ENCODE measurements at regions not wholly inside any gene's neighbourhood (a gene's known extent, or its start where the extent isn't known, plus 50 kb on each side); places are given as distances from the start of the nearest gene placed in this dataset.

- no peaks in the 10 kb centered on the region for H3K4me1 ChIP-seq
- no peaks in the 10 kb centered on the region for H3K36me3 ChIP-seq
- intact Hi-C loops (cut with DNase I) = no loop called here
- H3K9ac ChIP-seq (ENCODE audit: low read depth in 2 of 2, low read length in 2 of 2) = no peak overlapping the region
- H3K27ac ChIP-seq = no peak overlapping the region
- no peak overlapping the region for H3K4me3 ChIP-seq
- no peak for DNase-seq
- no peak for TF ChIP-seq CTCF (IDR thresholded peaks at IDR 0.05)
- no peaks in the 10 kb centered on the region for H3K27me3 ChIP-seq
- H3K9me3 ChIP-seq = no peaks in the 10 kb centered on the region
Observed at GRCh38 chr17:72299100-72299499, 178.3 kb downstream of the SOX9 start.

GRCh38 chr17:72299592-72299991 is 178.8 kb downstream of the SOX9 start:
- H3K27me3 ChIP-seq = no peaks in the 10 kb centered on the region
- H3K4me1 ChIP-seq = no peaks in the 10 kb centered on the region
- intact Hi-C loops (cut with DNase I) = no loop called here
- H3K36me3 ChIP-seq = no peaks in the 10 kb centered on the region
- DNase-seq = no peak
- no peak overlapping the region for H3K27ac ChIP-seq
- no peak overlapping the region for H3K9ac ChIP-seq (ENCODE audit: low read depth in 2 of 2, low read length in 2 of 2)
- TF ChIP-seq CTCF (IDR thresholded peaks at IDR 0.05) = no peak
- H3K9me3 ChIP-seq = no peaks in the 10 kb centered on the region
- no peak overlapping the region for H3K4me3 ChIP-seq

- Histone ChIP-seq H3K4me3 (no peak overlapping the region), H3K36me3 (no peaks in the 10 kb centered on the region), H3K27ac (no peak overlapping the region), H3K27me3 (no peaks in the 10 kb centered on the region), H3K9me3 (no peaks in the 10 kb centered on the region), H3K9ac (ENCODE audit: low read depth in 2 of 2, low read length in 2 of 2) (no peak overlapping the region), H3K4me1 (no peaks in the 10 kb centered on the region)
- TF ChIP-seq CTCF (IDR thresholded peaks at IDR 0.05) = no peak
- DNase-seq = no peak
- intact Hi-C loops (cut with DNase I) = no loop called here
Observed at GRCh38 chr17:72301887-72302286, 181.1 kb downstream of the SOX9 start.

GRCh38 chr17:72302735-72303134 is 181.9 kb downstream of the SOX9 start:
- Histone ChIP-seq H3K27ac (no peak overlapping the region), H3K9ac (ENCODE audit: low read depth in 2 of 2, low read length in 2 of 2) (no peak overlapping the region), H3K4me1 (no peaks in the 10 kb centered on the region), H3K4me3 (no peak overlapping the region), H3K9me3 (no peaks in the 10 kb centered on the region), H3K36me3 (no peaks in the 10 kb centered on the region), H3K27me3 (no peaks in the 10 kb centered on the region)
- no peak for DNase-seq
- TF ChIP-seq CTCF (IDR thresholded peaks at IDR 0.05) = no peak
- intact Hi-C loops (cut with DNase I) = no loop called here

GRCh38 chr17:72303787-72304733 is 183.2 kb downstream of the SOX9 start:
- no peak for TF ChIP-seq CTCF (IDR thresholded peaks at IDR 0.05)
- H3K36me3 ChIP-seq = no peaks in the 10 kb centered on the region

More at GRCh38 chr17:72303787-72304733, 183.2 kb downstream of the SOX9 start:
- Histone ChIP-seq H3K27me3 (no peaks in the 10 kb centered on the region), H3K4me1 (no peaks in the 10 kb centered on the region), H3K9me3 (no peaks in the 10 kb centered on the region), H3K4me3 (no peak overlapping the region), H3K27ac (no peak overlapping the region), H3K9ac (ENCODE audit: low read depth in 2 of 2, low read length in 2 of 2) (no peak overlapping the region)
- no peak for DNase-seq
- intact Hi-C loops (cut with DNase I) = no loop called here

All from colonic mucosa (tissue), 4 donors.